Colonic mucosa (tissue), 4 donors: ENCODE measurements at regions not wholly inside any gene's neighbourhood (a gene's known extent, or its start where the extent isn't known, plus 50 kb on each side); places are given as distances from the start of the nearest gene placed in this dataset.

Experiments used
- DNase-seq: peaks from one replicate; pipeline ENCODE4 v3.0.0-alpha.2; 2020
- H3K27ac ChIP-seq: fragments of 200-600 bp; one replicate; pipeline ENCODE4 v1.8.0; 2021
- H3K27me3 ChIP-seq: fragments of 200-600 bp; one replicate; pipeline ENCODE4 v1.8.0; 2021
- H3K36me3 ChIP-seq: fragments of 200-600 bp; one replicate; pipeline ENCODE4 v1.8.0; 2021
- H3K4me1 ChIP-seq: fragments of 200-600 bp; one replicate; pipeline ENCODE4 v1.8.0; 2021; ENCODE audit warnings: mild to moderate bottlenecking
- H3K4me3 ChIP-seq: fragments of 200-600 bp; one replicate; pipeline ENCODE4 v1.8.0; 2021
- H3K9ac ChIP-seq, 2 donors: one replicate each; pipeline ENCODE4 v1.7.0; 2013; ENCODE audit warnings: control low read depth in 2 of 2, low read depth in 2 of 2, low read length in 2 of 2
- H3K9me3 ChIP-seq: fragments of 200-600 bp; one replicate; pipeline ENCODE4 v1.8.0; 2021
- CTCF ChIP-seq: fragments of 200-600 bp; IDR thresholded peaks from one replicate; pipeline ENCODE4 v1.8.0; 2022; ENCODE audit warnings: antibody characterized with exemption, mild to moderate bottlenecking
- intact Hi-C: fragments of 100-400 bp; cut with DNase I; formaldehyde crosslinking; loops from one replicate; pipeline ENCODE4 v1.14.1; 2022
- donor health status: healthy.
- donor health status: DM: no; HTN: no; CAD: no.
- donor health status: DM: no; HTN: no; CAD: no.

- H3K36me3 ChIP-seq, result no peaks in the 10 kb centered on the region
- no peak for TF ChIP-seq CTCF
- no peaks in the 10 kb centered on the region for H3K27me3 ChIP-seq
- DNase-seq, result no peak
- no peak overlapping the region for H3K4me3 ChIP-seq
- no peak overlapping the region for H3K9ac ChIP-seq
- no peaks in the 10 kb centered on the region for H3K4me1 ChIP-seq
- no peaks in the 10 kb centered on the region for H3K9me3 ChIP-seq
- intact Hi-C loops, result no loop called here
- H3K27ac ChIP-seq, result no peak overlapping the region
These were observed 61.4 kb downstream of the ZXDA start for GRCh38 chrX:57848857-57849256.

GRCh38 chrX:57822818-57823217, 87.4 kb downstream of the ZXDA start:
- intact Hi-C loops, result loop anchor here (5.0 kb wide), 2 partner anchors 99 to 204 kb away; no protein-coding TSS in a partner anchor
- no peak for TF ChIP-seq CTCF

GRCh38 chrX:57822398-57822797, 87.9 kb downstream of the ZXDA start:
- no peak overlapping the region for H3K9ac ChIP-seq
- intact Hi-C loops, result loop anchor here (5.0 kb wide), 2 partner anchors 100 to 205 kb away; no protein-coding TSS in a partner anchor
- H3K9me3 ChIP-seq, result no peaks in the 10 kb centered on the region
- H3K4me3 ChIP-seq, result no peak overlapping the region
- H3K36me3 ChIP-seq, result no peaks in the 10 kb centered on the region
- H3K27ac ChIP-seq, result no peak overlapping the region
- no peaks in the 10 kb centered on the region for H3K4me1 ChIP-seq
- DNase-seq, result no peak
- H3K27me3 ChIP-seq, result no peaks in the 10 kb centered on the region
- no peak for TF ChIP-seq CTCF

More at GRCh38 chrX:57822818-57823217, 87.4 kb downstream of the ZXDA start:
- Histone ChIP-seq H3K27ac (no peak overlapping the region), H3K36me3 (no peaks in the 10 kb centered on the region), H3K4me1 (no peaks in the 10 kb centered on the region), H3K27me3 (no peaks in the 10 kb centered on the region), H3K9ac (no peak overlapping the region), H3K4me3 (no peak overlapping the region), H3K9me3 (no peaks in the 10 kb centered on the region)
- DNase-seq, result no peak

GRCh38 chrX:57821703-57822387, 88.4 kb downstream of the ZXDA start:
- Histone ChIP-seq H3K27ac (no peak overlapping the region), H3K9me3 (no peaks in the 10 kb centered on the region), H3K4me3 (no peak overlapping the region), H3K9ac (no peak overlapping the region), H3K4me1 (no peaks in the 10 kb centered on the region), H3K27me3 (no peaks in the 10 kb centered on the region), H3K36me3 (no peaks in the 10 kb centered on the region)
- peak; percentile 56 for TF ChIP-seq CTCF
- peak; percentile 36 for DNase-seq
- intact Hi-C loops, result loop anchor here (5.0 kb wide), 2 partner anchors 100 to 205 kb away; no protein-coding TSS in a partner anchor

GRCh38 chrX:57817302-57817701, 93.0 kb downstream of the ZXDA start:
- TF ChIP-seq CTCF, result peak; percentile 21
- no peaks in the 10 kb centered on the region for H3K4me1 ChIP-seq
- no peak for DNase-seq
- no peaks in the 10 kb centered on the region for H3K27me3 ChIP-seq
- H3K4me3 ChIP-seq, result no peak overlapping the region
- intact Hi-C loops, result no loop called here
- H3K9ac ChIP-seq, result no peak overlapping the region
- H3K36me3 ChIP-seq, result no peaks in the 10 kb centered on the region
- H3K9me3 ChIP-seq, result no peaks in the 10 kb centered on the region
- no peak overlapping the region for H3K27ac ChIP-seq
